IMR-90 (cell line): ENCODE measurements at regions not wholly inside any gene's neighbourhood (a gene's known extent, or its start where the extent isn't known, plus 50 kb on each side); places are given as distances from the start of the nearest gene placed in this dataset.

ENCODE experiments used
- ATAC-seq: fragments of 200-7000 bp; cut with Tn5 transposase; 2 replicates; pipeline ENCODE4 v1.9.1; 2020; ENCODE audit warnings: low read depth, mild to moderate bottlenecking, moderate library complexity
- BruUV-seq: library from RNA; stranded (reverse); fragments of 400-500 nt; replicated peaks from 2 replicates; lab custom pipeline; 2021; lab: Mats Ljungman, UMichigan
- CTCF ChIA-PET: fragments of 300-600 bp; formaldehyde crosslinking; extraction: SDS; loops from one replicate; lab custom pipeline; 2021; ENCODE audit warnings: antibody characterized with exemption; lab: Yijun Ruan, JAX
- POLR2A ChIA-PET: fragments of 300-600 bp; sonication (Branson Sonifier 250); formaldehyde crosslinking; loops from one replicate; lab custom pipeline; 2022; ENCODE audit warnings: antibody characterized with exemption; ENCODE audit not compliant: unreplicated experiment; lab: Charles Lee
- DNase-seq: peaks from one replicate; pipeline ENCODE4 v3.0.0; 2013
- H2AFZ ChIP-seq: replicated peaks from 2 replicates; pipeline ENCODE3; 2013; ENCODE audit warnings: low read length, mild to moderate bottlenecking; ENCODE audit not compliant: poor library complexity
- H2AK5ac ChIP-seq: 2 replicates; pipeline ENCODE4 v1.6.1; 2013; ENCODE audit warnings: low read depth, low read length, inconsistent platforms
- H2AK9ac ChIP-seq: replicated peaks from 2 replicates; pipeline ENCODE3; 2013; ENCODE audit warnings: mild to moderate bottlenecking, low read depth, low read length, moderate library complexity; ENCODE audit not compliant: poor library complexity
- H2BK120ac ChIP-seq: 2 replicates; pipeline ENCODE4 v1.6.1; 2013; ENCODE audit warnings: low read depth, low read length, inconsistent platforms
- H2BK15ac ChIP-seq: 3 replicates; pipeline ENCODE4 v1.6.1; 2013; ENCODE audit warnings: low read depth, low read length, inconsistent platforms
- H2BK20ac ChIP-seq: 2 replicates; pipeline ENCODE4 v1.6.1; 2013; ENCODE audit warnings: low read depth, mild to moderate bottlenecking, inconsistent platforms, low read length, moderate library complexity
- H2BK5ac ChIP-seq: 2 replicates; pipeline ENCODE4 v1.6.1; 2013; ENCODE audit warnings: mild to moderate bottlenecking, low read depth, low read length, inconsistent platforms; ENCODE audit not compliant: poor library complexity, severe bottlenecking
- H3K14ac ChIP-seq: replicated peaks from 2 replicates; pipeline ENCODE4 v1.6.1; 2013; ENCODE audit warnings: low read depth, low read length, inconsistent platforms
- H3K18ac ChIP-seq: 2 replicates; pipeline ENCODE4 v1.6.1; 2013; ENCODE audit warnings: low read depth, low read length, control low read depth
- H3K23ac ChIP-seq: 2 replicates; pipeline ENCODE4 v1.6.1; 2013; ENCODE audit warnings: low read depth, low read length, inconsistent platforms
- H3K27ac ChIP-seq: 2 replicates; pipeline ENCODE4 v1.5.1; 2013; ENCODE audit warnings: mild to moderate bottlenecking, control low read depth, low read length; ENCODE audit not compliant: insufficient read depth
- H3K27me3 ChIP-seq: 2 replicates; pipeline ENCODE4 v1.6.1; 2013; ENCODE audit warnings: low read length; ENCODE audit not compliant: control insufficient read depth, insufficient read depth
- H3K36me3 ChIP-seq: 2 replicates; pipeline ENCODE4 v1.6.1; 2013; ENCODE audit warnings: low read length, mixed read lengths; ENCODE audit not compliant: control insufficient read depth, insufficient read depth
- H3K4ac ChIP-seq: 2 replicates; pipeline ENCODE4 v1.6.1; 2013; ENCODE audit warnings: low read depth, low read length, inconsistent platforms
- H3K4me1 ChIP-seq: 2 replicates; pipeline ENCODE4 v1.6.1; 2013; ENCODE audit warnings: low read length, mixed read lengths; ENCODE audit not compliant: control insufficient read depth, insufficient read depth
- H3K4me2 ChIP-seq: 2 replicates; pipeline ENCODE4 v1.6.1; 2013; ENCODE audit warnings: low read depth, mild to moderate bottlenecking, control low read depth, low read length, moderate library complexity
- H3K4me3 ChIP-seq: 2 replicates; pipeline ENCODE4 v1.5.1; 2013; ENCODE audit warnings: low read depth, mild to moderate bottlenecking, control low read depth, low read length, moderate library complexity; ENCODE audit not compliant: insufficient read depth
- H3K56ac ChIP-seq: 2 replicates; pipeline ENCODE4 v1.6.1; 2013; ENCODE audit warnings: low read length, inconsistent platforms; ENCODE audit not compliant: insufficient read depth; ENCODE audit errors: extremely low read depth
- H3K79me1 ChIP-seq, 2 experiments: 2 replicates each; pipeline ENCODE4 v1.6.1; 2013; ENCODE audit warnings: low read length in 2 of 2, inconsistent platforms in 1 of 2, low read depth in 1 of 2
- H3K9ac ChIP-seq: 2 replicates; pipeline ENCODE4 v1.6.1; 2013; ENCODE audit warnings: low read depth, low read length, control low read depth
- H3K9me1 ChIP-seq: 2 replicates; pipeline ENCODE4 v1.6.1; 2013; ENCODE audit warnings: low read length, inconsistent platforms; ENCODE audit not compliant: insufficient read depth
- H3K9me3 ChIP-seq: 2 replicates; pipeline ENCODE4 v1.6.1; 2013; ENCODE audit warnings: low read length; ENCODE audit not compliant: control insufficient read depth, insufficient read depth
- H4K20me1 ChIP-seq: 2 replicates; pipeline ENCODE4 v1.6.1; 2013; ENCODE audit warnings: low read length, inconsistent platforms; ENCODE audit not compliant: insufficient read depth
- H4K5ac ChIP-seq: 2 replicates; pipeline ENCODE4 v1.6.1; 2013; ENCODE audit warnings: mild to moderate bottlenecking, low read depth, low read length, control low read depth
- H4K8ac ChIP-seq, 2 experiments: 2 replicates each; pipeline ENCODE4 v1.6.1; 2013; ENCODE audit warnings: low read depth in 2 of 2, low read length in 2 of 2, control low read depth in 1 of 2, inconsistent platforms in 1 of 2
- H4K91ac ChIP-seq: 2 replicates; pipeline ENCODE4 v1.6.1; 2013; ENCODE audit warnings: low read depth, low read length, inconsistent platforms; ENCODE audit not compliant: insufficient read depth
- BHLHE40 ChIP-seq: fragments of 150-350 bp; IDR thresholded peaks from 2 replicates; pipeline ENCODE4 v1.6.1; 2016; ENCODE audit warnings: mild to moderate bottlenecking, low read depth, low read length
- CEBPB ChIP-seq: IDR thresholded peaks from 2 replicates; pipeline ENCODE4 v1.6.1; 2012; ENCODE audit warnings: low read depth, low read length, improper control_type of control experiment
- CHD1 ChIP-seq: IDR thresholded peaks from 2 replicates; pipeline ENCODE4 v1.6.1; 2012; ENCODE audit warnings: low read depth, low read length, improper control_type of control experiment
- FOS ChIP-seq: fragments of 150-350 bp; IDR thresholded peaks from 2 replicates; pipeline ENCODE4 v1.6.1; 2016; ENCODE audit warnings: low read depth, low read length
- MAFK ChIP-seq: IDR thresholded peaks from 2 replicates; pipeline ENCODE4 v1.6.1; 2012; ENCODE audit warnings: low read depth, low read length, improper control_type of control experiment
- MAZ ChIP-seq: IDR thresholded peaks from 2 replicates; pipeline ENCODE4 v1.6.1; 2012; ENCODE audit warnings: low read depth, mild to moderate bottlenecking, low read length, improper control_type of control experiment, moderate library complexity, borderline replicate concordance
- MXI1 ChIP-seq: IDR thresholded peaks from 2 replicates; pipeline ENCODE4 v1.6.1; 2012; ENCODE audit warnings: low read depth, mild to moderate bottlenecking, low read length, moderate library complexity, borderline replicate concordance
- NFE2L2 ChIP-seq: fragments of 150-350 bp; IDR thresholded peaks from 2 replicates; pipeline ENCODE4 v1.6.1; 2016; ENCODE audit warnings: low read depth, mild to moderate bottlenecking, low read length
- POLR2A ChIP-seq: IDR thresholded peaks from 2 replicates; pipeline ENCODE4 v1.6.1; 2012; ENCODE audit warnings: mild to moderate bottlenecking, low read depth, low read length
- RAD21 ChIP-seq: IDR thresholded peaks from 2 replicates; pipeline ENCODE4 v1.6.1; 2012; ENCODE audit warnings: low read length, improper control_type of control experiment
- RCOR1 ChIP-seq: IDR thresholded peaks from 2 replicates; pipeline ENCODE4 v1.6.1; 2012; ENCODE audit warnings: mild to moderate bottlenecking, low read length, improper control_type of control experiment; ENCODE audit not compliant: insufficient replicate concordance
- RFX5 ChIP-seq: IDR thresholded peaks from 2 replicates; pipeline ENCODE4 v1.8.0; 2012; ENCODE audit warnings: low read depth, mild to moderate bottlenecking, low read length, moderate library complexity
- SMC3 ChIP-seq: fragments of 150-350 bp; IDR thresholded peaks from 2 replicates; pipeline ENCODE4 v1.6.1; 2016; ENCODE audit warnings: low read depth, mild to moderate bottlenecking, antibody characterized with exemption, low read length, moderate library complexity
- WGBS, 2 experiments: methylation state at CpG; one replicate each; pipeline versions ENCODE4 v1.1.5 to v1.1.7; 2013; ENCODE audit warnings: missing lambda C conversion rate in 2 of 2; ENCODE audit not compliant: insufficient read length in 1 of 2; ENCODE audit errors: extremely low coverage in 2 of 2; 5-methylcytosine and 5-hydroxymethylcytosine counted together
- dilution Hi-C: fragments of 300-500 bp; cut with HindIII; formaldehyde crosslinking; loops from one replicate; pipeline ENCODE4 v1.14.3; 2018; ENCODE audit warnings: low sequenced_read_pairs; ENCODE audit not compliant: unreplicated experiment
- in situ Hi-C: fragments of 300-500 bp; cut with MboI; formaldehyde crosslinking; loops from 3 replicates; pipeline ENCODE4 v1.14.3; 2019; ENCODE audit warnings: low sequenced_read_pairs, inconsistent platforms, mixed read lengths
- intact Hi-C: fragments of 100-400 bp; cut with micrococcal nuclease; formaldehyde crosslinking; loops from 2 replicates; pipeline ENCODE4 v1.10.0; 2022
- TF ChIP-seq, protein P1 (sequence below): fragments of 150-350 bp; IDR thresholded peaks from 2 replicates; pipeline ENCODE4 v1.6.1; 2017; ENCODE audit warnings: mild to moderate bottlenecking, antibody characterized with exemption, low read length, low read depth
- TF ChIP-seq, protein P2 (sequence below): fragments of 150-350 bp; IDR thresholded peaks from 2 replicates; pipeline ENCODE4 v1.6.1; 2016; ENCODE audit warnings: low read depth, mild to moderate bottlenecking, low read length, moderate library complexity, borderline replicate concordance
- TF ChIP-seq, protein P3 (sequence below): conservative IDR thresholded peaks from 2 replicates; pipeline ENCODE4 v1.5.1; 2012; ENCODE audit warnings: mild to moderate bottlenecking, low read depth, low read length, improper control_type of control experiment

DNA sequence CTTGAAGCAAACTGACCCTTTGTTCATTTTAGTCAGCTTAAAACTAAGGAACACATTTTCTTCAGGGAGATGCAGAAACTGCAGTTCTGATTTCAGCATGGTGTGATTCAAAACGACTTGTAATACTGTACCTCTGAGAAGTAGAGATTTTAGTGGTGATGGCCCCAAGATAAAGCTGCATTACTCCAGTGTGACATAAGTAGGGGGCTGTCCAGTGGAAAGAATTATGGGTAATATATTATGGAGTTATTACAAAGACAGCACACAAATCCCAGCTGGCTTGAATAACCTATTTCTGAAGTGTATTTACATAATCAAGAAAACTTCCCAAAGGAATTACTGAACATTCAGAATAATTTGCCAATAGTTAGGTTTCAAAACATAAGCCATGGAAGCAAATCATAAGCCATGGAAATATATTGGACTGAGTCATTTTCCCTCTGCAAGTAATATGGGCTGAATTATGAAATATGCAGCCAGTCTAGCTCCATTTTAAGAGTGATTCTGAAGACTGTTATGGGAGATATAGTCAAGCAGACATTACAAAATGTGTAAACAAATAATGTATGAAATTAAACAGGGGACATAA is 133.7 kb upstream of the FBXL17 start:
- no CpG with 5 or more reads among the region's 1 CpG for WGBS, 2 experiments
- no peak overlapping the region for H3K9ac ChIP-seq
- TF ChIP-seq BHLHE40 (no peak), CHD1 (no peak), CEBPB (no peak), FOS (no peak), RCOR1 (no peak), RFX5 (no peak), MAFK (no peak), RAD21 (no peak), MXI1 (no peak), MAZ (no peak), SMC3 (no peak), NFE2L2 (no peak), POLR2A (no peak)
- TF ChIP-seq, protein P1, sequence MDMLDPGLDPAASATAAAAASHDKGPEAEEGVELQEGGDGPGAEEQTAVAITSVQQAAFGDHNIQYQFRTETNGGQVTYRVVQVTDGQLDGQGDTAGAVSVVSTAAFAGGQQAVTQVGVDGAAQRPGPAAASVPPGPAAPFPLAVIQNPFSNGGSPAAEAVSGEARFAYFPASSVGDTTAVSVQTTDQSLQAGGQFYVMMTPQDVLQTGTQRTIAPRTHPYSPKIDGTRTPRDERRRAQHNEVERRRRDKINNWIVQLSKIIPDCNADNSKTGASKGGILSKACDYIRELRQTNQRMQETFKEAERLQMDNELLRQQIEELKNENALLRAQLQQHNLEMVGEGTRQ: no peak
- TF ChIP-seq, protein P2, sequence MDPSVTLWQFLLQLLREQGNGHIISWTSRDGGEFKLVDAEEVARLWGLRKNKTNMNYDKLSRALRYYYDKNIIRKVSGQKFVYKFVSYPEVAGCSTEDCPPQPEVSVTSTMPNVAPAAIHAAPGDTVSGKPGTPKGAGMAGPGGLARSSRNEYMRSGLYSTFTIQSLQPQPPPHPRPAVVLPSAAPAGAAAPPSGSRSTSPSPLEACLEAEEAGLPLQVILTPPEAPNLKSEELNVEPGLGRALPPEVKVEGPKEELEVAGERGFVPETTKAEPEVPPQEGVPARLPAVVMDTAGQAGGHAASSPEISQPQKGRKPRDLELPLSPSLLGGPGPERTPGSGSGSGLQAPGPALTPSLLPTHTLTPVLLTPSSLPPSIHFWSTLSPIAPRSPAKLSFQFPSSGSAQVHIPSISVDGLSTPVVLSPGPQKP: no peak
- TF ChIP-seq, protein P3, sequence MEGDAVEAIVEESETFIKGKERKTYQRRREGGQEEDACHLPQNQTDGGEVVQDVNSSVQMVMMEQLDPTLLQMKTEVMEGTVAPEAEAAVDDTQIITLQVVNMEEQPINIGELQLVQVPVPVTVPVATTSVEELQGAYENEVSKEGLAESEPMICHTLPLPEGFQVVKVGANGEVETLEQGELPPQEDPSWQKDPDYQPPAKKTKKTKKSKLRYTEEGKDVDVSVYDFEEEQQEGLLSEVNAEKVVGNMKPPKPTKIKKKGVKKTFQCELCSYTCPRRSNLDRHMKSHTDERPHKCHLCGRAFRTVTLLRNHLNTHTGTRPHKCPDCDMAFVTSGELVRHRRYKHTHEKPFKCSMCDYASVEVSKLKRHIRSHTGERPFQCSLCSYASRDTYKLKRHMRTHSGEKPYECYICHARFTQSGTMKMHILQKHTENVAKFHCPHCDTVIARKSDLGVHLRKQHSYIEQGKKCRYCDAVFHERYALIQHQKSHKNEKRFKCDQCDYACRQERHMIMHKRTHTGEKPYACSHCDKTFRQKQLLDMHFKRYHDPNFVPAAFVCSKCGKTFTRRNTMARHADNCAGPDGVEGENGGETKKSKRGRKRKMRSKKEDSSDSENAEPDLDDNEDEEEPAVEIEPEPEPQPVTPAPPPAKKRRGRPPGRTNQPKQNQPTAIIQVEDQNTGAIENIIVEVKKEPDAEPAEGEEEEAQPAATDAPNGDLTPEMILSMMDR: no peak
- dilution Hi-C loops (no loop called here), in situ Hi-C loops (no loop called here), intact Hi-C loops (no loop called here)
- no peak overlapping the region for H2BK120ac ChIP-seq
- no peak overlapping the region for H2BK5ac ChIP-seq
- DNase-seq (no peak), ATAC-seq (no peak)
- no peaks in the 10 kb centered on the region for H3K9me1 ChIP-seq
- no peak overlapping the region for H2AK9ac ChIP-seq
- H3K4me1 ChIP-seq: no peaks in the 10 kb centered on the region
- H3K14ac ChIP-seq: no peak overlapping the region
- H4K5ac ChIP-seq: no peak overlapping the region
- H3K27me3 ChIP-seq: peaks cover 2% of the 10 kb centered on the region; the same call in 1 of the 2 replicates
- no TSS peak for BruUV-seq
- H3K18ac ChIP-seq: no peak overlapping the region
- no peaks in the 10 kb centered on the region for H3K36me3 ChIP-seq
- H2AFZ ChIP-seq: no peak overlapping the region
- H3K56ac ChIP-seq: no peak overlapping the region
- H2AK5ac ChIP-seq: no peak overlapping the region
- no peaks in the 10 kb centered on the region for H4K20me1 ChIP-seq
- no peak overlapping the region for H4K8ac ChIP-seq
- POLR2A ChIA-PET: no interaction called here
- CTCF ChIA-PET: interaction anchor here (0.6 kb wide), 2 partner anchors 664 to 1700 kb away, joined by 3 read pairs; no protein-coding TSS in a partner anchor
- no peak overlapping the region for H4K91ac ChIP-seq
- H3K4ac ChIP-seq: no peak overlapping the region
- no peaks in the 10 kb centered on the region for H3K79me1 ChIP-seq
- H2BK20ac ChIP-seq: no peak overlapping the region
- no peak overlapping the region for H3K23ac ChIP-seq
- no peak overlapping the region for H3K4me2 ChIP-seq
- H3K9me3 ChIP-seq: no peaks in the 10 kb centered on the region
- no peak overlapping the region for H3K4me3 ChIP-seq
- no peak overlapping the region for H2BK15ac ChIP-seq
- H3K27ac ChIP-seq: no peak overlapping the region
